ENCODE measurements at regions not wholly inside any gene's neighbourhood (a gene's known extent, or its start where the extent isn't known, plus 50 kb on each side); places are given as distances from the start of the nearest gene placed in this dataset.
A peak's percentile ranks its signal among the peaks of the same experiment; 100 is the strongest.

DNA sequence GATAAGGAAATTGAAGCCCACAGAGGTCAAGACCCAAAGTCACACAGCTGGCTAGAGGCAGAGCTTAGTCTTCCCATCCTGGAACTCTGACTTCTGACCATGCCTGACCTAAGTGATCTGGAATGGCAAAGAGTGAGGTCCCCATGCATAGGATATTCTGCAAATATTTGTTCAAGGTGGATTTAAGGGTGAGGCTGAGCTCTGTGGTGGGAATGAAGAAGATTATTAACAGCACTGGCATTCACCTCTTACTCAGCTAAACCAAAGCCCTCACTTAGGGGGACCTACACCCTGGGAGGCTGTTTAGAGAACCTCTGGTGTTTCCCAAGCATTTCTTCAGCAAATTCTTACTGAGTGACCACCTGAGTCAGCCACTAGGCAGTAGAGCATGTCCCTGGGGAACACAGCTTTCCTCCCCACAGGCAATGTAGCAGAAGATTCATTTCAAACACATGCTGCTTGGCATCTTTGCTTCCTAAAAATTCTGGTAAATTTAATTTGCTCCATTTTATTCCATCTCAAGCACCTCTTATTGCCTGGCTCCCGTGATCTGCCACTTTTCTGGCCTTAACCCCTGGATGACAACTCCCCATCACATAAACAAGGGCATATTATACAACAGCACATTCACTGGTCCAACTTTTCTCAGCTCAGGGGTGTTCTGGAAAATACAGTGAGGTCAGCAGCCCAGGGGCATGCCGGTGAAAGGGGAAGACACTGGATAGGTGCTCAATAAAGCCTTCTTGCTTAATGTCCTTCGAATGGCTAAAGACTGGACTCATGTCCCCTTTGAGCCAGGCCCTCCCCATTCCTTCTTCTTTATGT is 176.0 kb downstream of the ABHD5 start:
- DNase-seq (ENCODE audit: low read depth): peak; percentile 97

DNA sequence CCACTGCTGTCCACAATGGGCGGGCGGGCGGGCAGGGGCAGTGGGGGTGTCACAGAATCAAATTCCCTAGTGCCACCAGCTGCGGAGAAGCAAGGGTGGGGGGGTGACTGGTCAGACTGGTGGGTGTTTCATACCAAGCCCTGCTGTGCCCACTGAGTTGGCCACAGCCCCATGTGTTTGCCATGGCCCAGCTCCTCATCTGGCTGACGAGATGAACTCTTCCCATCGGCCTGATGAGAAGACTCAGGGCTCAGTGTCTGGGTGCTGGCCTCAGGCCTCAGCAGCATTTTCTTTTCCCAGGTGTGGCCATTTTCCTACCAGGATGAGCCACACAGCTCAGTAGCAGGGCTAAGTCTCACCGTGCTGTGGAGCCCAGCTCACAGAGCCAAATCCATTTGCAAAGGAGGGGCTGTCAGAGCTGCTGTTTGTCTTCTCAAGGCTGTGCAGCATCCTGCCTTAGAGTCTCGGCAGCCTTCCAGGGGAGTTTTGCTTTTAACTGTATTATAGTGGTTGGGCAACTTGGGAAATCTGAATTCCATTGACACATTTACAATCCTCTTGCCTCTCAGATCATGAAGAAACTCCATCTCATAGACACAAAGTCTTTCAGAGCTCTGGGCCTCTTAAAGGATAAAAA is 176.8 kb downstream of the ABHD5 start:
- no peak for DNase-seq (ENCODE audit: low read depth)

DNA sequence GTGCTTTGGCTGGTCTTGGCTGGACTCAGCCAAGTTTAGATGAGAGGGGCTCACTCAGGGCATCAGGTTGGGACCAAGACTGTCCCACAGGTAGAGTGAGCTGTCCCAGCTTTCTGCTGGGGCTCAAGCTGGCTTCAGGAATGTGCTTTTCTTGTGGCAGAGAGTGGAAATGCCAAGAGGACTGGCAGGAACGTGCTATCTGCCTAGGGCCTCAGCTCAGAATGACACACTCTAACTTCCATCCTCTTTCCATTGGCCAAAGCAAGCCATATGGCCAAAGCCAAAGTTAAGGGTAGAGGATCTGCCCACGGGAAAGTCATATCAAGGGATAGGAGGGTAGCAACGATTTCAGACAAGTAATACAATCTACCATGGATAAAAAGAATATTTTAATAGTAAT is 178.8 kb downstream of the ABHD5 start:
- no peak for DNase-seq (ENCODE audit: low read depth)

DNA sequence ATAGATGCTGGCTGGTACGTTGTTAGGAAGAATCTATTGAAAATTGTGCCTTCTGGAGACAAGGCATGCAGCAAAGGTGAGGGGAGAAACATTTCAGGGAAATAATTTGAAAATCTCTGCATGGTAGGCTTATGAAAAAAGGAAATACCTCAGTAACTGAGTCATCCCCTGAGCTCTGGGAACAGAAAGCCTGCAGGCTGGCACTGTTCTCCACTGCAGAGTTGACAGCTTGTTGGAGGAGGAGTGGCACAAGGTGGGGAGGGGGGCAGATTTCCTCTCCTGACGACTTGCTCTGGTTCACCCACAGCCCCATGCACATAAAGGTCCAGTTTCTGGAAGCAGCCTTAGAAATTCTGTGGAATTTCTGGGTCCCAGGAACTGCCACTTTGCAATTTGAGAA is 179.4 kb downstream of the ABHD5 start:
- DNase-seq (ENCODE audit: low read depth): peak; percentile 85

DNA sequence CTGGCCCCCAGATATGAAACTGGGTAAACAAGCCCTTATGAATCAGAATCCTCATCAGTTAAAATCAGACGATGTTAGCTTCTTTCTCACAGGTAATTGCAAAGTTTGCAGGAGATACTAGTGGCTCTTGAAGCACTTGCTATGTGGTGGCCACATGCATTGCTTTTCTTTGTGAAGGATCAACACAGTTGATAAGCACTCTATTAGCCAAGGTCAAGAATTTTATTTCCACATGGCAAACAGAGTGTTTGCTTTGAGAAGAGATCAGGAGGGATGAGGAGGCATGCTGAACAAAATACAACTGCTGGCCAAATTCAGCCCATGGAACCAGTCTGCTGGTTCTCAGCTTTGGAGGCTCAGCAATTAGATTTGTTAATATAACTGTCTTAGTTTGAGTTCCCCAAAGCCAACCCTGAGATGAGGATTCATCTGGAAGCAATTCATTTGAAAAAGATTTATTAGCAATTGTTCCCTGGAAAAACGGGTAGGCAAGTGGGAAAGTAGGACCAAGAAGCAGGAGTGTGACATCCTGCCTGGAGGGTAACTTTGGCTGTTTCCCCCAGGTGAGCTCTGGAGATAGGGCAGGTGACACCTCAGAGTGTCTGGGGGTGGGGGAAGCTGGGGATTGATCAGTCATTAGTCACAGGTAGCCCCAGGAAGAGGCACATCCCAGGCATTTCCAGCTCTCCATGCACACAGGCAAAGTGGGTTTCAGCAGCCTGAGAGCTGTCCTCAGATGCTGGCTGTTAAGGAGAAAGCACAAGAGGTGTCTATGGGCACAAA is 180.3 kb downstream of the ABHD5 start:
- no peak for DNase-seq (ENCODE audit: low read depth)

DNA sequence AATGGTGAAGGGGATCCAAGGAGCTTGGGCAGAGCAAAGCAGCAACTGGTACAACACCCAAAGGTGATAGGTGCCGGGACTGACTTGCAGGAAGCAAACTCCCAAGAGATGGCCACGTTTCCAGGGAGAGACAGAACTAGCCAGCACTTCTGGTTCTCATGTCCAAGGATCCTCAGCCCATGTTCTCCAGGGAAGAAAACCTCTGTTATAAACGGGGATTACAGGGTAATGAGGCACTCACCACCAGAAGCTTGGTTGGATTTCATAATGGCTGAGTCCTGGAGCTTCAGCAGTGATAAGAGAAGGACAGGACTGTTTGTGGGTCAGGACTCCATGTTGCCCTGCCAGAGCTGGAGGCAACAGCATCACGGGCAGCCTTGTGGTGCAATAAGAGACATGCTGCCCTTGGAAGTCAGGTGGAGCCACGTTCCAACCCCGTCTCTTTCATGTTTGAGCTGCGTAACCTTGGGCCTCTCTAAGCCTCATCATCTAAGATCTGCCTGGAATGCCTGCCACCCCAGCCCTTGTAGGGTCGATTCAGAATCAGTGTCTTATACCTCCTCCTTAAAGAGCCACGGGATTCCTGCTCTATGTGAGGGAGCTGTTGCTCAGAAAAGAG is 181.0 kb downstream of the ABHD5 start:
- no peak for DNase-seq (ENCODE audit: low read depth)

DNA sequence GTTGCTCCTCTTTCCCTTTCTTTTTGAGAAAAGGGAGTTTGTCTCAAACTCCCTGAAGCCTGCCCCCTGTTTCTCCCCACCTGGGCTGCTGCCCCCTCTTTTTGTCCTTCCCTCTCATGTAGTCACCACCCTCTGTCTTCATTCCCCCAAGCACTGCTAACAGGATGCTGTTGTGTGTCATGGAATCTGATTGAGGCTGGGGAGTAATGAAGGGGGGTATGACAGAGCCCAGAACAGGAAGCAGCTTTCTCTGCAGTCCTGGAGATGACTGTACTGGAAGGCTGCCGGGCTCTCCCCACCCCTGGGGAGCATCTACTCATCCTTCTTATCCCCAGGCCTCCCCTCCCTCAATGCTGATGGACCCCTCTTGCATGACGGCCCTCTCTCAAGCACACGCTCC is 181.6 kb downstream of the ABHD5 start:
- peak; percentile 75 for DNase-seq (ENCODE audit: low read depth)

DNA sequence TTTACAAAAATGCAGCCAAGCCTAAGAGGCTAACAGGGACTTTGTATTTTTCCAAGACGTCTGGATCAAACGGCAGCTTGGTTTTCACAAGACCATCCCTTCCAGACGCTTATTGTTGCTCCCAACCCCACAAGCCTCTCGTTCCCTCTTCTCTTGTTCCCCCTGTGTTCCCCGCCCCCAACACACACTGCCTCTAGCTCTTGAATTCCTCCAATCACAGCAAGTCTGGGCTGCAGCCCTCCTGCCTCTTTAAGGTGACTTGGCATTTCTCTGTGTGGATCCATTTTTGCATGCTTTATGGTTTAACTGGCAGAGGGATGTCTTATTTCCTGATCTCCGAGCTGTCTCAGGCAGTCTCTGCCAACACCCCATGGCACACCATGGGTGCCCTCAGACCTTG is 182.2 kb downstream of the ABHD5 start:
- no peak for DNase-seq (ENCODE audit: low read depth)

DNA sequence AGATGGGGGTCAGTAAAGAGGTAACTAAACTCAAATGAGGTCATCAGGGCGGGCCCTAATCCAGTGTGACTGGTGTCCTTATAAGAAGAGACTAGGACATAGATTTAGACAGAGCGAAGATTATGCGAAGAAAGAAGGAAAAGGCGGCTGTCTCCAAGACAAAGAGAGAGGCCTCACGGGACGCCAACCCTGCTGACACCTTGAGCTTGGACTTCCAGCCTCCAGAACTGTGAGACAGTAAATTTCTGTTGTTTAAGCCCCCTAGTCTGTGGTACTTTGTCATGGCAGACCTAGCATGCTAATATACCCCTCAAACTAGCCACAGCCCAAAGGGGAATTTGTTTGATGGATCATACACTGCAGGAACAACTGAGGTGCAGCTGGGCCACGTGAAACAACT is 183.0 kb downstream of the ABHD5 start:
- DNase-seq (ENCODE audit: low read depth): no peak

DNA sequence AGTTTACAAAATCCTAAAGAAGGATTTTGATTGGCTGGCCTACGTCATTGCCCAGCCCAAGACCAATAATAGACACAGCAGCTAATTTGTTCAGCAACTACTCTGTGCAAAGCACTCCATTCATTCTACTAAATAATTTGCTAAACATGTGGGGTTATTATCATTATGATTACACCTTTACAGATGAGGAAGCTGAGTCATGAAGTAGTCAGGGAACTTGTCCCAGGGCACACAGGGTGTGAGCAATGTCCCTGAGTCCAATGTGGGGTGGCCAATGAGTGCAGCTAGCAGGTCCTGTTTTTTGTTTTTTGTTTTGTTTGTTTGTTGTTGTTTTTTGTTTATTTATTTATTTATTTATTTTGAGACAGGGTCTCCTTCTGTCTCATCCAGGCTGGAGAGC is 183.6 kb downstream of the ABHD5 start:
- DNase-seq (ENCODE audit: low read depth): no peak

DNA sequence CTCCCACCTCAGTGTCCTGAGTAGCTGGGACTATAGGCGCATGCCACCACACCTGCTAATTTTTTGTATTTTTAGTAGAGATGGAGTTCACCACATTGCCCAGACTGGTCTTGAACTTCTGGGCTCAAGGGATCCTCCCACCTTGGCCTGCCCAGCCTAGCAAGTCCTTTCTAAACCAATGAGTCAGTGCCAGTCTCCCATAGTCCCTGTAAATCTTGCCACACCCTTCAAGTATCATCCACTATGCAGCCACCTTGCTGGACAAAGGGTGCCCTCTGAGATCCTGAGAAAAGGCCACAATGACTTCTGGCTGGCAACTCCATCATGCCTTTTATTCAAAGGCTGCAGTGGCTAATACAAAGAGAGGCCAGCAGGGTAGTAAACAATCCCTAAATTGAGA is 184.0 kb downstream of the ABHD5 start:
- DNase-seq (ENCODE audit: low read depth): no peak

DNA sequence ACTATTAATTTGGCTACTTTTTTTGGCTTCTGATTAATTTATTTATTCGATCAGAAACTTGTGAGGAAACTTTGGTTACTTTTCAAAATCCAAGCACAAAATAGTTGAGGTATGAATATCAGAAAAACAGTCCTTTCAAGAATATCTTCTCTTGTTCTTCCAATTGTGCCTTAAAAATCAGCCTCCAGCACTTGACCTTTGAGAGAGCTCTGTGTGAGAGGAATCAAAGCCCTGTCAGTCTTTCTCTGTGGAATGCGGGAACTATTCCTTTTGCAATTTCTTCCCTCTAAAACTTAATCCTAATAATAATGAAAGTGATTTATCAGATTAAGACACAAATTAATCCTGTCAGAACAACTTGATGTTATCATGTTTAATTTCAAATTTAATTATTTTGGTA is 185.9 kb downstream of the ABHD5 start:
- no peak for DNase-seq (ENCODE audit: low read depth)

DNA sequence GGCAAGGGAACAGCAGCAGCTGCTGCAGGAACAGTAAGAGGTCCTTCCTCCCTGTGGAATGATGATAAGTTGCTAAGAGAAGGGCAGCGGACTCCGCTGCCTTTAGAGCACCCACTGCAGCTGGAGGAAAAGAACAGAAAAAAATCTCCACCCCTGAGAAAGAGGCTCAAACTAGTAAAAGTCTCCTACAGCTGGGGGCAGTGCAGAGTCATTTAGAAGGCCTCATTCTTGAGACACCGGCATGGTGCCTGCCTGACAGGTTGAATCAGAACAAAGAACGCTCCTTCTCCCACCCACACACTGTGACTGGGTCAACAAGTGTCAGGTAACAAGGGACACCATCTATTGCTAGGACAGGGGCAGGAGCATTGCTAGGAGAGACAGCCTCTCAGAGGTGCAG is 188.4 kb downstream of the ABHD5 start:
- no peak for DNase-seq (ENCODE audit: low read depth)

DNA sequence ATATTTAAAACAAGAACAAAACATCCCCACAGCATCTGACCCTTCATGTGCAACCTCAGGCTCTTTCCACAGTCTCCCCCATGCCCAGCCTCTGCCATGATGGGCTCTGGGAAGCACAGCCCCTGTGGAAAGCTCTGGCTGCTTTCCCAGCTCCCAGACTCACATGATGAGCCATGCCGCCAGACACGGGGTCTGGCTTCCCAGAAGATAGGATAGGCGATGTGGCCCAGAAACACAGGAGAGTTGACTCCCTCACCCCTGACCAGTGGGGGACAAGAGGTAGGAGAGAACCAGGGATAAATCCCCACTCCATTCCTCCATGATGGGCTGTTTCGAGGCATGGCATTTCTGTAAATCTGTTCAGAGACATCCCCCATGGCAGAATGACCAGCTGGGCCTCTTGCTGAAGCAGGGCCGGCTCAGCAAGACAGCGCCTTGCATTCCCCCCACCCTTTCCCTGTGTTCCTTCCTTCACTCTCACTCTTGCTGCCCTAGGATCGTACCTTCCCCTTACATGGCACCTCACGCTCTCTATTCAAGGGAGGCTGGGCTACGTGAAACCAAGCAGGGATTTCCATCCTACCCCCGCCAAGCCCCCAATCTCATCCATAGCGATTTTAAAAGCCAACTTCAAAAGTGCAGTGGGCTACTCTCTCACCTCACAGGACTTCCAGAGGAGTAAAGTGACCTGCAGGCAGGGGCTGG is 192.4 kb downstream of the ABHD5 start:
- DNase-seq (ENCODE audit: low read depth): no peak

DNA sequence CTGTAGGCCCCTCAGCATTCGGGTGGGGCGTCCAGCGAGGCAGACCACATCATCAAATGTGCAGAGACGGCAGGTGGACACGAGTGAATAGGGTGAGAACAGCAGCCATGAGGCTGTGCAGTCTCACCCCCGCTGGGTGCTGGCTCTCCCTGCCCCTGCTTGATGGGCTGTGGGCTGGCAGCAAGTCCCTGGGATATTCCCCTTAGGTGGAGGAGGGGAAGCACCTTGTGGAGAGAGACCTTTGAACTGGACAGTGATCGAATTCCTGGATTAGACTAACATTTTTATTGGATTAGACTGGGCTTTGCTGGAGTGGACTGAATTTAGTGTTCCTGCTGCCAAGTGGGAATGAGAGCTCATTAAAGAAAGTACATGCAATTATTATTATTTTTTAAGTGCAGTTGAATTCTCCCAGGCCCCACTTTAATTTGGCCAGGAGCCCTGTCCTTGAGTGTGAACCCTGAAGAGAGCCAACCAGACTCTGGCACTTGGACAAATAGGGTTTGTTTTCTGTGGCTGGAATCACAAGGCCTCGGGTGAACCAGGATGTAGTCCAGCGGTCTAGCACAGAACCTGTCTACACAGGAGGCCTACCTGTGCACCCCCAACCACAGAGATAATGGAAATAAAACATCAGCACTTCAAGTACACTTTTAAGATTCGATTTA is 193.1 kb downstream of the ABHD5 start:
- DNase-seq (ENCODE audit: low read depth): no peak

DNA sequence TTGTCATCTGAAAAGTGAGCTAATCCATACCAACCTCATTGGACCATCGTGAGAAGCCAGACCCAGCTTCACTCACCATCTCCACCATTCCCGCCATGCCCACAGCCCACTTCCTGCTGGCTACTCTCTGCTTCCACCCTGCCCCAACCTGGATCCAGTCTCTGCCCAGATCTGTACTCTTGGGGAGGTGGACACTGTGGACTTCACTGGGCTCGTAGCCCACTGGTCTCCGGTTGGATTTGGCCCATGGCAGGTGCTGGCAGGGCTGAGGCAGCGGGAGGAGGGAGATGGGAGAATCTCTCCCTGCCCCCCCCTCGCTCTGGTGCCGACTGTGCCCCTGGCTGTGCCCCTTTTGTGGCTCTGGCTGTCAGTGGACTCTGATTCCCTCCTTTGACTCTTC is 193.8 kb downstream of the ABHD5 start:
- no peak for DNase-seq (ENCODE audit: low read depth)

DNA sequence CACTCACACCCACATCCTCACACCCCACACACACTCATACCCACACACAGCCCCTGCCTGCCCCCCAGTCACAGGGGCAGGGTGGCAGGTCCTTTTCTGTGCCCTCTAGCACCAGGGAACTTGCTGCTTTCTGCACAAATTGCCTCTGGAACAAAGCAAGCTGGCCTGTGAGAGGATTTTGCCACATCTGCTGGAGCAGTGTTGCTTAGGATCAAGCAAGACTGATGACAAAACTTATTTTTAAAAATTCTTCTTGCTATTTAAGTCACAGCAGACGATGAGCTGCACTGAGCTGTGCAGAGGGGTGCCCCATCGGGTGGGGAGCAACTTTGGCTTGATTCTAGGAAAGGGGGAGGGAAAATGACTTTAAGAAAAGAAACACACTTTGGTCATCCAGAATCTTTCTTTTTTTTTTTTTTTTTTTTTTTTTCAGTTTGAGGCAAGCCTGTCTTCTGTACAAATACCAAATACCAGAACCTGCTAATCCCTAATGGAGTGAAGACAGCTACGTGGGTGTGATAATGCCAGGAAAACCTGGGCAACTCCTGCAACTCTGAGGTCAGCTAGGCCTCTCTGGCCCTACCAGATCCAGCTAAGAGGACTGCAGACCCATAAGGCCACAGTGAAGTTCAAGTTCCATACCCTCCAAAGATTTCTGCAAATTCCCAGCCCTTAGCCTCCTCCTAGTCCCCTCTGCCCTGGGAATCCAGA is 195.3 kb downstream of the ABHD5 start:
- no peak for DNase-seq (ENCODE audit: low read depth)

DNA sequence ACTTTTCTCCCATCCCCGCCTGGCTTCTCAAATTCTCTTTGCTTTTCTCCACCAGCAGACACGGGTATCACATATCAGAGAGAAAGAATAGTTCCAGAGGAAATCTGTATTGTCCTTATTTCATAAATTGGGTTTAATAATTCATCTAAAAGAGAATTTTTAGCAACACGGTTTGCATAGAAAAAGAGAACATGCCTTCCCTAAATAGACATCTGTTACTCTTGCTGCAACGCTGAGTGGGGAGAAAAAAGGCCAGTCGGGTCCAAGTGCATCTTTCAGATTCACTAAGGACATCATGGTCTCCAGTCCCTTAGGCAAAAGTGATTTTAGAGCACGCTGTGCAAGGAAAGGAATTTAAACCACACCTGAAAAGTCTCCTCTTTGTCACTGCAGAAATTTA is 201.3 kb downstream of the ABHD5 start:
- DNase-seq (ENCODE audit: low read depth): no peak

DNA sequence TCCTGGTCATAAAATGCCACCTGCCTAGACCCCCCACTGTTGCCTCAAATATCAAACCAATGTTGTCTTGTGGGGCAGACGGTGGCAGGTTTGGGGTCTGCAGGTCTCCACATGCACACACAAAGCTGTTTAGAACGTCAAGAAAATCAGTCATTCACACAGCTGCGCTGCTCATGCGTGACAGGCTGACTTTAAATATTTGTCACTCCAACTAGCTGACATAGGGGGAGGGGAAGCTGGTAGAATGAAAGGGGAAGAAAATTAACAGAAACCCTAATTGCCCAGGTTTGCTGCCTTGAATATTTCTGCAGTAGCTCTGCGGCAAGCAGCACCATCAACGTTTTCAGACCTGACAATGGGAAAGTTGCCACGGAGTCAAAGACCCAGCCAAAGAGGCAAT is 201.8 kb downstream of the ABHD5 start:
- no peak for DNase-seq (ENCODE audit: low read depth)

DNA sequence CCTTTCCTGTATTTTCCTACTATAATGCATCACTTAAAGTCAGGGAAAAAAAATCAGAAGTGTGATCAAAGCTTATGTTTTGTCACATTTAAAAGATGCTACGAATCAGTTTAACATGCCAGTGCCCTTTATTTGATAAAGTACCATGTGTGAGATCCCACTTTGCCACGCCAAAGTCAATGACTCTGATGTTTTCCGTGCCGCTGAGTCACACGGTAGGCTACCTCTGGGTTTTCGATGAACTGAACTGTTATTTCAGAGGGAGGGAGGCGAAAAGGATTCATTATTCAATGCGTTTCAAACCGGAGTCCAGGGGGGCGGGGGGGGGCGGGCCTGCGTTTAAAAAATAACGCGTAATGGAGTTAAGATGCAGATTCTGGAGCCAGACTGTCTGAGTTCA is 203.0 kb downstream of the ABHD5 start:
- DNase-seq (ENCODE audit: low read depth): no peak

All from HS-27A (cell line).